ENCODE measurements at regions not wholly inside any gene's neighbourhood (a gene's known extent, or its start where the extent isn't known, plus 50 kb on each side); places are given as distances from the start of the nearest gene placed in this dataset.

DNA sequence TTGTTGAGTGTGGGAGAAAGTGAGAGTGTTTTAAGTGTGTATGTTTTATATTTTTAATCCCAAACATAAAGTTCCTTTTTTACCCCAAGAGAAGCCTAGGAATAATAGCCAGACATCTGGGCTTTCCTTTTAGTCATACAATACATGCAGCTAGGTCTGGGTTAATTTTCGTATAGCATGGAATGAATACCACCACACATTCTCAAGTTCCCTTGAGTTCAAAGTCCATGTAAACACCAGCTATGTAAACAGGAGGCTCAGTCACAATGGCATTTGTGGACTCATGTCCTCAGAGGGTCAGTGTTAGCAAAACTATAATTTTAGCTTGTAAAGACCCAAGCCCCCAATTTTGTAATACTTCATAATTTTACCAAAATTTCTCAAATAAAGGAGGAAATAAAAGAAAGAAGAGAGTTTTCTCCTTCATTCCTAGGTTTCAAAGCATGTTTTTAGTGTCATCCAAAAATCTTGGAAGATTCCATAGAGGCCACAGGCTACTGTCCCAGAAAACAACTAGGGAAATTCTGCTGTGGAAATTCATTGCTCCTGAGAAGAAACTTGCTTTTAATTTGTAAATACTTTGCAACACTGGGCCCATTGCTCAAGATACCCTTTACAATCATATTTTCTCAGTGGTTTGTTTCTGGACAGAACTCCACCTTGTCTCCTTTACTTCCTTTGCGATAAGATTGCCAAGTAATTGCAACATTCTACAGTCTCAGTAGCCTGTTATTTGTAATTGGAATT lies 671.2 kb downstream of the COL12A1 start (continued):
- TF ChIP-seq FIP1L1 (IDR thresholded peaks at IDR 0.05; ENCODE audit: borderline replicate concordance, insufficient read depth, low read depth, low read length), result no peak
- peak; percentile 11; the same call in 1 of the 2 replicates for TF ChIP-seq STAG1 (CRISPR knock-in tag; IDR thresholded peaks at IDR 0.05)
- TF ChIP-seq SETDB1 (CRISPR knock-in tag; IDR thresholded peaks at IDR 0.05; ENCODE audit: borderline replicate concordance), result no peak
- peak; percentile 64; the same call in 1 of the 2 replicates for TF ChIP-seq PRDM10 (CRISPR knock-in tag; IDR thresholded peaks at IDR 0.05; ENCODE audit: low read depth)
- TF ChIP-seq CCDC6 (CRISPR knock-in tag; IDR thresholded peaks at IDR 0.05), result no peak
- peak in 1 of 2 experiments; percentile 63; a peak in 2 of 4 replicates for TF ChIP-seq ATF4 (CRISPR knock-in tag; IDR thresholded peaks at IDR 0.05)
- TF ChIP-seq ZNF510 (CRISPR knock-in tag; IDR thresholded peaks at IDR 0.05; ENCODE audit: low read depth), result no peak
- TF ChIP-seq, protein P1, sequence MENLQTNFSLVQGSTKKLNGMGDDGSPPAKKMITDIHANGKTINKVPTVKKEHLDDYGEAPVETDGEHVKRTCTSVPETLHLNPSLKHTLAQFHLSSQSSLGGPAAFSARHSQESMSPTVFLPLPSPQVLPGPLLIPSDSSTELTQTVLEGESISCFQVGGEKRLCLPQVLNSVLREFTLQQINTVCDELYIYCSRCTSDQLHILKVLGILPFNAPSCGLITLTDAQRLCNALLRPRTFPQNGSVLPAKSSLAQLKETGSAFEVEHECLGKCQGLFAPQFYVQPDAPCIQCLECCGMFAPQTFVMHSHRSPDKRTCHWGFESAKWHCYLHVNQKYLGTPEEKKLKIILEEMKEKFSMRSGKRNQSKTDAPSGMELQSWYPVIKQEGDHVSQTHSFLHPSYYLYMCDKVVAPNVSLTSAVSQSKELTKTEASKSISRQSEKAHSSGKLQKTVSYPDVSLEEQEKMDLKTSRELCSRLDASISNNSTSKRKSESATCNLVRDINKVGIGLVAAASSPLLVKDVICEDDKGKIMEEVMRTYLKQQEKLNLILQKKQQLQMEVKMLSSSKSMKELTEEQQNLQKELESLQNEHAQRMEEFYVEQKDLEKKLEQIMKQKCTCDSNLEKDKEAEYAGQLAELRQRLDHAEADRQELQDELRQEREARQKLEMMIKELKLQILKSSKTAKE (CRISPR knock-in tag; IDR thresholded peaks at IDR 0.05; ENCODE audit: borderline replicate concordance), result peak; percentile 64; the same call in 1 of the 2 replicates
- peak; percentile 51 for TF ChIP-seq HNF1A (IDR thresholded peaks at IDR 0.05; ENCODE audit: low read depth)
- TF ChIP-seq HNF1A (CRISPR knock-in tag; IDR thresholded peaks at IDR 0.05; ENCODE audit: borderline replicate concordance), result peak; percentile 46; the same call in 1 of the 2 replicates
- TF ChIP-seq, protein P2, sequence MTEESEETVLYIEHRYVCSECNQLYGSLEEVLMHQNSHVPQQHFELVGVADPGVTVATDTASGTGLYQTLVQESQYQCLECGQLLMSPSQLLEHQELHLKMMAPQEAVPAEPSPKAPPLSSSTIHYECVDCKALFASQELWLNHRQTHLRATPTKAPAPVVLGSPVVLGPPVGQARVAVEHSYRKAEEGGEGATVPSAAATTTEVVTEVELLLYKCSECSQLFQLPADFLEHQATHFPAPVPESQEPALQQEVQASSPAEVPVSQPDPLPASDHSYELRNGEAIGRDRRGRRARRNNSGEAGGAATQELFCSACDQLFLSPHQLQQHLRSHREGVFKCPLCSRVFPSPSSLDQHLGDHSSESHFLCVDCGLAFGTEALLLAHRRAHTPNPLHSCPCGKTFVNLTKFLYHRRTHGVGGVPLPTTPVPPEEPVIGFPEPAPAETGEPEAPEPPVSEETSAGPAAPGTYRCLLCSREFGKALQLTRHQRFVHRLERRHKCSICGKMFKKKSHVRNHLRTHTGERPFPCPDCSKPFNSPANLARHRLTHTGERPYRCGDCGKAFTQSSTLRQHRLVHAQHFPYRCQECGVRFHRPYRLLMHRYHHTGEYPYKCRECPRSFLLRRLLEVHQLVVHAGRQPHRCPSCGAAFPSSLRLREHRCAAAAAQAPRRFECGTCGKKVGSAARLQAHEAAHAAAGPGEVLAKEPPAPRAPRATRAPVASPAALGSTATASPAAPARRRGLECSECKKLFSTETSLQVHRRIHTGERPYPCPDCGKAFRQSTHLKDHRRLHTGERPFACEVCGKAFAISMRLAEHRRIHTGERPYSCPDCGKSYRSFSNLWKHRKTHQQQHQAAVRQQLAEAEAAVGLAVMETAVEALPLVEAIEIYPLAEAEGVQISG (CRISPR knock-in tag; IDR thresholded peaks at IDR 0.05), result 0 out of 2 replicates have a peak, but pooled peaks have one; percentile 18
- TF ChIP-seq PHF21A (CRISPR knock-in tag; IDR thresholded peaks at IDR 0.05), result no peak; the same call in 1 of the 2 replicates
- no peak for TF ChIP-seq ZNF607 (CRISPR knock-in tag; IDR thresholded peaks at IDR 0.05; ENCODE audit: borderline replicate concordance)

Data from HepG2 (cell line).